ELR (cell line): ENCODE measurements at regions not wholly inside any gene's neighbourhood (a gene's known extent, or its start where the extent isn't known, plus 50 kb on each side); places are given as distances from the start of the nearest gene placed in this dataset.

ENCODE experiments used
- DNase-seq: peaks from one replicate; pipeline ENCODE4 v3.0.0-alpha.2; 2015; ENCODE audit warnings: low read depth

DNA sequence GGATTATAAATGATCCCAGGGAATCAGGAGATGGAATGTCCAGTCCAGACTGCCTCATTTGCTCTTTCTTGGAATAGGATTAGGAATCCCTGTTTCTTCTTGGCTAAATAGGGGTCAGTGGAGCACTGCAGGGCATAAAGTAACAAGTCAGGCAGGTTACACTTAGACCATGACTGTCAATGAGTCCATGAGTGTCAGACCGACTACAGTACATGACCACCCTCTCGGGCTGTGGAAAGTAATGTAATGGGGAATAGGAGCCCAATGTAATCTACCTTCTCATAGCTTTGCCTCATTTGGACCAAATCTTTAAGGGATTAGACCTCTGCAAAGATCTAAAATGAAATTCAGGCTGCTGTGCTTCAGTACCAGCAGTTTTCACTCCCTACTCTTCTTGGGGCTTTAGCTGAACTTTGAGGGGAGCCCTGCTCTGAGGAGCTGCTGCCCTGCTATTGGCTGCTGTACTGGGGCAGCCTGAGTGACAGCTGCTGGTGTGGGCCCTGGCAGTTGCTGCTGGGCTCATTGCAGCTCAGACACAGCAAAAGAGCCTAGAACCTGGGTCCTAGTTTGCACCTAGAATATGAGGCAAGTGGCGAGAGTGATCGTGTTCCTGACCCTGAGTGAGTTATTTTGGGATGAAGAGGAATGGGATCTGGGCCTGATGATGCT is 62.2 kb upstream of the OR4E1 start:
- DNase-seq = no peak

GRCh38 chr14:21735200-21735599 is 61.6 kb upstream of the OR4E1 start:
- no peak for DNase-seq

DNA sequence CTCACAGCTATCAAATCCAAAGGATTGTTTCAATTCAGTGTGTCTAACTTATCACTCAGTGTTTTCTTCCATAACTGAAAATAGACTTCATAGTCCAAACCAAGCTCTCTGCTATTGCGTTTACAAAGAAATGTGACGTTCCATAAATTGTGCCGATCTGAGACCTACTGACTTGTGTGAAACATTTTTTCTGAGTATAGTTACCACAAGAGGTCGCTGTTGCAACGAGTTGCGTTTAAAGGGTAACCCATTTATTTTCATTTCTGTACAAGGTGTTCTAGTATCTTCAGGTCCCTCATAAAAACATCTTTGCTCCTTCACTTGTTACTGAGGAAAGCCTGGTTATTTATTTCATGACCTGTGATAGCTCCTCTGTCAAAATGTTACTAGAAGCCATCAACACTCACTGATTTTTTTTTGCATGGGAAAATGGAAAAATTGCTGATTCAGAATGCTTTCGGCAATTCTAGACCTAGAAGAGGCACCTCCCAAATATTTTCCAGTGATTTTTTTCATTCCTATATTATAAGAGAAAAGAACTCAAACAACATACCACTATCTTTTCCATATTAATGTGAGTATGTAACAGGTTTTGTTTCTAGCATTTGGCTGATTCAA is 60.9 kb upstream of the OR4E1 start:
- peak; percentile 68 for DNase-seq

DNA sequence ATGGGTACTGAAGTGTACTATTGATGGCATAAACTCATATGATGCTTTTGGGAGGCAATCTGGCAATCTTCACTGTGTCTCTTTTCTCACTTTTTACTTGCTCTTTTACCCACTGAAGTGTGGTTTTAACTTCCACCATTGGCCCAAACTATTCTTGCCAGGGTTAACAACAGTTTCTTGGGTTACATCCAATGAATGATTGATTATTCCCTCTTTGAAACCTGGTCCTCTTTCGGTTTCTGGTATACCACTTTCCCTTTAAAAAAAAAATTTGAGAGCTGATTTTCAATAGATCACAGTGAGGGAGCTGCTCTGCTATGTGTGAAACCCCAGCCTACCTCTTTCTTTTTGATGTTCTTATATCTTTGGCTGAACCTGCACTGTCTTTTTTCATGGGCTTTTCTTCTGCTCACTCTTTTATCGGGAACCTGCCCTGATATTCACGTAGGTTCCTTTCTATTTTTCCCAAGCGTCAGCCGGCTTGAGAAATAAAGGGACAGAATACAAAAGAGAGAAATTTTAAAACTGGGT is 56.1 kb upstream of the OR4E1 start:
- DNase-seq = no peak

- DNase-seq = no peak
Measured at GRCh38 chr14:21725250-21725649, 51.6 kb upstream of the OR4E1 start.

DNA sequence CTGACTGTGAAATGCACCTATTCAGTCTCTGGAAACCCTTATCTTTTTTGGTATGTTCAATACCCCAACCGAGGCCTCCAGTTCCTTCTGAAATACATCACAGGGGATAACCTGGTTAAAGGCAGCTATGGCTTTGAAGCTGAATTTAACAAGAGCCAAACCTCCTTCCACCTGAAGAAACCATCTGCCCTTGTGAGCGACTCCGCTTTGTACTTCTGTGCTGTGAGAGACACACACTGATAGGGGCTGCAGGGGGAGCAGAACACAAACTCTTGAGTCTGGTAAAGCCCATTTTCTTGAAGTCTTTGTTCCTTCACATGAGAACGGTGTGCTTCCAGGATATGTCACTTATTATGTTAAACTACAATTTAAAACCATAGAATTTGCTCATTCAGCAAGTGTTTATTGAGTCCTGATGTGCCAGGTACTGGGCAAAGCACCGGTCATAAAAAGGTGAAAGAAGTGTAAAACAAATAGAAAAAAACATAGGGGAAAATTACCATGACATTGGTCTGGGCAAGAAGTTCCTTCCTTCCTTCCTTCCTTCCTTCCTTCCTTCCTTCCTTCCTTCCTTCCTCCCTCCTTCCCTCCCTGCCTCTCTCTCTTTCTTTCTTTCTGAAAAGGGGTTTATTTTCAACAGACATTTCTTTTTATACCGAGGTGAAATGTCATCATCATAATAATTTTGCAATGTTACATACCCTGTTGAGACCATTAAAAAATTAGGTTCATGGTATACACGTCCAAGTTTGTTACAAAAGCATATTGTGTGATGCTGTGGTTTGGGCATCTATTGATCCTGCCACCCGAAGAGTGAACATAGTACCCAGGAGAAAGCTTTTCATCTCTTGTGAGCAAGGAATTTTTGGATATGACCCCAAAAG is 50.7 kb upstream of the OR4E1 start:
- no peak for DNase-seq

- peak; percentile 46 for DNase-seq
Measured at GRCh38 chr14:21723431-21724045, 49.9 kb upstream of the OR4E1 start.
